NCI-H1436 (cell line): ENCODE measurements at regions not wholly inside any gene's neighbourhood (a gene's known extent, or its start where the extent isn't known, plus 50 kb on each side); places are given as distances from the start of the nearest gene placed in this dataset.
"Not testable (repeated sequence)": the region's sequence is repeated elsewhere in the genome, so short reads cannot be mapped to it uniquely, and the experiment has no call there.

Experiments used
- DNase-seq: peaks from one replicate; lab custom pipeline; 2025; lab: John Stamatoyannopoulos, UW

- DNase-seq, result not testable (repeated sequence)
Measured at GRCh38 chr1:206312274-206312665, 108.9 kb downstream of the SRGAP2 start.

GRCh38 chr1:206314951-206315636, 111.8 kb downstream of the SRGAP2 start:
- not testable (repeated sequence) for DNase-seq

- not testable (repeated sequence) for DNase-seq
Measured at GRCh38 chr1:206316901-206317300, 113.6 kb downstream of the SRGAP2 start.

- not testable (repeated sequence) for DNase-seq
Measured at GRCh38 chr1:206317878-206318514, 114.7 kb downstream of the SRGAP2 start.

GRCh38 chr1:206320227-206320626, 116.9 kb downstream of the SRGAP2 start:
- not testable (repeated sequence) for DNase-seq

GRCh38 chr1:206326159-206326939, 123.0 kb downstream of the SRGAP2 start:
- not testable (repeated sequence) for DNase-seq

GRCh38 chr1:206331597-206331996, 128.3 kb downstream of the SRGAP2 start:
- not testable (repeated sequence) for DNase-seq

- not testable (repeated sequence) for DNase-seq
Measured at GRCh38 chr1:206333316-206333715, 130.0 kb downstream of the SRGAP2 start.

- not testable (repeated sequence) for DNase-seq
Measured at GRCh38 chr1:206333897-206334296, 130.6 kb downstream of the SRGAP2 start.

- peak; percentile 29 for DNase-seq
Measured at GRCh38 chr1:206334481-206334880, 131.1 kb downstream of the SRGAP2 start.

GRCh38 chr1:206335162-206335561, 131.8 kb downstream of the SRGAP2 start:
- DNase-seq, result not testable (repeated sequence)

- not testable (repeated sequence) for DNase-seq
Measured at GRCh38 chr1:206335875-206336846, 132.8 kb downstream of the SRGAP2 start.

- DNase-seq, result not testable (repeated sequence)
Measured at GRCh38 chr1:206337024-206337423, 133.3 kb upstream of the IKBKE start.

GRCh38 chr1:206350493-206351275, 119.6 kb upstream of the IKBKE start:
- DNase-seq, result not testable (repeated sequence)

- DNase-seq, result not testable (repeated sequence)
Measured at GRCh38 chr1:206351276-206352052, 118.8 kb upstream of the IKBKE start.

- not testable (repeated sequence) for DNase-seq
Measured at GRCh38 chr1:206356310-206356709, 114.0 kb upstream of the IKBKE start.

- not testable (repeated sequence) for DNase-seq
Measured at GRCh38 chr1:206357962-206358361, 112.3 kb upstream of the IKBKE start.

- not testable (repeated sequence) for DNase-seq
Measured at GRCh38 chr1:206358771-206359170, 111.5 kb upstream of the IKBKE start.

- DNase-seq, result not testable (repeated sequence)
Measured at GRCh38 chr1:206359377-206359776, 110.9 kb upstream of the IKBKE start.
